Smooth muscle cell (in vitro differentiated cells): ENCODE measurements at regions not wholly inside any gene's neighbourhood (a gene's known extent, or its start where the extent isn't known, plus 50 kb on each side); places are given as distances from the start of the nearest gene placed in this dataset.

ENCODE experiments used
- DNase-seq: peaks from one replicate; lab custom pipeline; 2025; ENCODE audit not compliant: unreplicated experiment; lab: John Stamatoyannopoulos, UW
- H2AFZ ChIP-seq: fragments of 200-600 bp; sonication (generic); 2 replicates; pipeline ENCODE4 v1.6.0; 2016; ENCODE audit warnings: antibody characterized with exemption, low read depth, mild to moderate bottlenecking
- H3F3A ChIP-seq: fragments of 200-600 bp; sonication (generic); 2 replicates; pipeline ENCODE4 v1.6.0; 2017; ENCODE audit warnings: antibody characterized with exemption, low read depth
- H3K27ac ChIP-seq: fragments of 200-600 bp; sonication (generic); 2 replicates; pipeline ENCODE4 v1.5.1; 2016; ENCODE audit warnings: low read depth, mild to moderate bottlenecking
- H3K27me3 ChIP-seq: fragments of 200-600 bp; sonication (generic); 2 replicates; pipeline ENCODE4 v1.6.1; 2016; ENCODE audit warnings: low read depth, mild to moderate bottlenecking
- H3K36me3 ChIP-seq: fragments of 200-600 bp; sonication (generic); 2 replicates; pipeline ENCODE4 v1.5.1; 2016; ENCODE audit warnings: low read depth
- H3K4me1 ChIP-seq: fragments of 200-600 bp; sonication (generic); 2 replicates; pipeline ENCODE4 v1.5.1; 2016; ENCODE audit warnings: low read depth
- H3K4me2 ChIP-seq: fragments of 200-600 bp; sonication (generic); 2 replicates; pipeline ENCODE4 v1.6.0; 2016; ENCODE audit warnings: mild to moderate bottlenecking
- H3K4me3 ChIP-seq: fragments of 200-600 bp; sonication (generic); 2 replicates; pipeline ENCODE4 v1.5.1; 2016; ENCODE audit warnings: mild to moderate bottlenecking
- H3K79me2 ChIP-seq: fragments of 200-600 bp; sonication (generic); 2 replicates; pipeline ENCODE4 v1.6.0; 2016; ENCODE audit warnings: low read depth, mild to moderate bottlenecking
- H3K9ac ChIP-seq: fragments of 200-600 bp; sonication (generic); 2 replicates; pipeline ENCODE4 v1.6.0; 2016; ENCODE audit warnings: low read depth
- H3K9me3 ChIP-seq: fragments of 200-600 bp; sonication (generic); replicated peaks from 2 replicates; pipeline ENCODE4 v1.5.1; 2016; ENCODE audit warnings: low read depth
- H4K20me1 ChIP-seq: fragments of 200-600 bp; sonication (generic); 2 replicates; pipeline ENCODE4 v1.6.0; 2016; ENCODE audit warnings: low read depth
- WGBS: methylation state at CpG from one replicate; pipeline ENCODE4 v1.1.7; 2016; ENCODE audit warnings: low lambda C conversion rate; 5-methylcytosine and 5-hydroxymethylcytosine counted together
- TF ChIP-seq, protein P1 (sequence below): fragments of 200-600 bp; sonication (generic); IDR thresholded peaks from 2 replicates; pipeline ENCODE4 v1.5.1; 2017; ENCODE audit warnings: borderline replicate concordance, mild to moderate bottlenecking, antibody characterized with exemption; ENCODE audit not compliant: insufficient read depth, poor library complexity, severe bottlenecking

DNA sequence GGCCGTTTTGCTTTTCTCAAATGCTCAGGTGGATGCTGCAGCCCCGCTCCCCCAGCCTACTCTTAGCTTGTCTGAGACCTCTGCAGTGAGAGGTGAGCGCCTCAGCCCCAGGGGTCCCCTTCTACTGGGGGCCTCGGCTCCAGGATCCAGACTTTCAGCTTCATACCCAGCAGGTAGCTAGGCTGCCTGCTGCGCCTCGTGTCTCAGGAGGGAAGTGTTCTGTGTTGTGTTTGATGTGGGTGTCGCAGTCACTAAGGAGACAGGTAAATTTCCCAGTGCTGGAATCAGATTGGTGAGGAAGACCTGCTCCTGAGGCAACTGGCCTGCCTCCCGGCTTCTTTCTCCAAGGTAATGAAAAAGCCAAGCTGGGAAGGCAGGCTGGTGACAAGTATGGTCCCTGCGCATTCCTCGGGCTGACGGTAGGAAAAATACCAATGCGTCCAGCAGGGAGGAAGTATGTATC, 604.0 kb upstream of the SALL1 start:
- no peaks in the 10 kb centered on the region for H4K20me1 ChIP-seq
- H3K27me3 ChIP-seq: peaks cover 70% of the 10 kb centered on the region
- no peak for DNase-seq
- no peak overlapping the region for H3K4me3 ChIP-seq
- WGBS: 57% methylated on average over 12 of the region's 12 CpGs
- peaks cover 17% of the 10 kb centered on the region for H3K4me1 ChIP-seq
- H3K9ac ChIP-seq: no peak overlapping the region
- no peak overlapping the region for H3K4me2 ChIP-seq
- TF ChIP-seq, protein P1, sequence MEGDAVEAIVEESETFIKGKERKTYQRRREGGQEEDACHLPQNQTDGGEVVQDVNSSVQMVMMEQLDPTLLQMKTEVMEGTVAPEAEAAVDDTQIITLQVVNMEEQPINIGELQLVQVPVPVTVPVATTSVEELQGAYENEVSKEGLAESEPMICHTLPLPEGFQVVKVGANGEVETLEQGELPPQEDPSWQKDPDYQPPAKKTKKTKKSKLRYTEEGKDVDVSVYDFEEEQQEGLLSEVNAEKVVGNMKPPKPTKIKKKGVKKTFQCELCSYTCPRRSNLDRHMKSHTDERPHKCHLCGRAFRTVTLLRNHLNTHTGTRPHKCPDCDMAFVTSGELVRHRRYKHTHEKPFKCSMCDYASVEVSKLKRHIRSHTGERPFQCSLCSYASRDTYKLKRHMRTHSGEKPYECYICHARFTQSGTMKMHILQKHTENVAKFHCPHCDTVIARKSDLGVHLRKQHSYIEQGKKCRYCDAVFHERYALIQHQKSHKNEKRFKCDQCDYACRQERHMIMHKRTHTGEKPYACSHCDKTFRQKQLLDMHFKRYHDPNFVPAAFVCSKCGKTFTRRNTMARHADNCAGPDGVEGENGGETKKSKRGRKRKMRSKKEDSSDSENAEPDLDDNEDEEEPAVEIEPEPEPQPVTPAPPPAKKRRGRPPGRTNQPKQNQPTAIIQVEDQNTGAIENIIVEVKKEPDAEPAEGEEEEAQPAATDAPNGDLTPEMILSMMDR: no peak
- no peaks in the 10 kb centered on the region for H3K79me2 ChIP-seq
- no peak overlapping the region for H2AFZ ChIP-seq
- H3K36me3 ChIP-seq: no peaks in the 10 kb centered on the region
- no peaks in the 10 kb centered on the region for H3K9me3 ChIP-seq
- H3F3A ChIP-seq: no peaks in the 10 kb centered on the region
- H3K27ac ChIP-seq: no peak overlapping the region

- H3F3A ChIP-seq: no peaks in the 10 kb centered on the region
- no peaks in the 10 kb centered on the region for H3K36me3 ChIP-seq
- peaks cover 70% of the 10 kb centered on the region for H3K27me3 ChIP-seq
- H3K4me3 ChIP-seq: no peak overlapping the region
- H3K79me2 ChIP-seq: no peaks in the 10 kb centered on the region
- no peak overlapping the region for H2AFZ ChIP-seq
- no peak overlapping the region for H3K27ac ChIP-seq
- peaks cover 7% of the 10 kb centered on the region for H3K4me1 ChIP-seq
- H4K20me1 ChIP-seq: no peaks in the 10 kb centered on the region
- H3K9ac ChIP-seq: no peak overlapping the region
- WGBS: 70% methylated on average over 1 of the region's 1 CpG
- no peak overlapping the region for H3K4me2 ChIP-seq
- TF ChIP-seq, protein P1: no peak
- no peaks in the 10 kb centered on the region for H3K9me3 ChIP-seq
- no peak for DNase-seq
These were observed 602.5 kb upstream of the SALL1 start for GRCh38 chr16:51753467-51754127.

DNA sequence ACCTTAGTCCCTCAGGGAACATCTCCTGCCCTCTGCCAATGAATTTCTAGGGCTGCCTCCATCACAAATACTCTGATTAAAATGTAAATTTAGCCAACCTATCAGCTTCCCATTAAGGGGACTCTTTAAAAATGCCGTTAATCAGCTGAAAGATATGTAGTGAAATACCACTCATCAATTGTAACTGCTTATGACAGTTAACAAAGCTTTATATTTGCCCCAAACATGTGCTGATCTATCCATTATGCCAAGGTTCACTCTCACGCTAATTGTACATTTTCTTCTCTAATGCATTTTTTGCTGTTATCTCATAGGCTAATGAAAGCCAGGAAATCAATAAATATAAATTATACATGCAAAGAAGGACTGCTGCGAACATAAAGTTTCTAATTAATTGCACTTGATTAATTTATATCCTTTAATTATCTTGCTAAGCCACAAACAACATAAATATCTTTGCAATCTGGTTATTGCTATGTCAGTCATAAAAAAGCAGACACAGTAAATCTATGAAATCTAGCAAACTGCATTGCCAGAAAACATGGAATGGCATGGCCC, 601.4 kb upstream of the SALL1 start:
- TF ChIP-seq, protein P1: no peak
- Histone ChIP-seq H3F3A (no peaks in the 10 kb centered on the region), H3K27me3 (peaks cover 71% of the 10 kb centered on the region), H3K79me2 (no peaks in the 10 kb centered on the region), H3K9ac (no peak overlapping the region), H3K4me3 (no peak overlapping the region), H2AFZ (no peak overlapping the region), H3K9me3 (no peaks in the 10 kb centered on the region), H3K4me1 (peaks cover 7% of the 10 kb centered on the region), H4K20me1 (no peaks in the 10 kb centered on the region), H3K27ac (no peak overlapping the region), H3K36me3 (no peaks in the 10 kb centered on the region), H3K4me2 (no peak overlapping the region)
- WGBS: 93% methylated on average over 3 of the region's 3 CpGs
- no peak for DNase-seq

- no peak for DNase-seq
These were observed 596.3 kb upstream of the SALL1 start for GRCh38 chr16:51747329-51747728.

More at GRCh38 chr16:51747329-51747728, 596.3 kb upstream of the SALL1 start:
- Histone ChIP-seq H4K20me1 (no peaks in the 10 kb centered on the region), H3K27ac (no peak overlapping the region), H3K4me3 (no peak overlapping the region), H3K79me2 (no peaks in the 10 kb centered on the region), H3K9me3 (no peaks in the 10 kb centered on the region), H3K4me2 (no peak overlapping the region), H3K27me3 (peaks cover 55% of the 10 kb centered on the region), H3F3A (no peaks in the 10 kb centered on the region), H3K9ac (no peak overlapping the region), H3K36me3 (no peaks in the 10 kb centered on the region), H2AFZ (no peak overlapping the region), H3K4me1 (no peaks in the 10 kb centered on the region)
- TF ChIP-seq, protein P1: no peak
- WGBS: 94% methylated on average over 4 of the region's 4 CpGs
